ENCODE measurements at regions not wholly inside any gene's neighbourhood (a gene's known extent, or its start where the extent isn't known, plus 50 kb on each side); places are given as distances from the start of the nearest gene placed in this dataset.

DNA sequence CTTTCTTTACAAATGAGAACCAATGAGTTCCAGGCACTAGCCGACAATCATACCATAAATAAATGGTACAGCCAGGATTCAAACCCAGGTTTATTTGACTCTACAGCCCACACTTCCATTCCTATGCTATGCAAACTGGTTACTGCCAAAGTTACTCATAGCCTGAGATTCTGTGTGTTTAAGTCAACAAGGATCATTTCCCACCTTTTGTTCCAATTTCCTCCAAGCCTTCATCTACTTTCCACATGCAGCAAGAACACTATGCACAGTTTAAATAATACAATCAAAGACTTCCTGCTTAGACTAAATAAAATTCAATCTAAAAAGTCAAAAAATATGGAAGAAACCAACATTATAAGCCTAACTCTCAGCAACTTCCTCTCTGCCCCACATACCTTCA, 59.2 kb upstream of the KLF12 start:
- TF ChIP-seq, protein P1, sequence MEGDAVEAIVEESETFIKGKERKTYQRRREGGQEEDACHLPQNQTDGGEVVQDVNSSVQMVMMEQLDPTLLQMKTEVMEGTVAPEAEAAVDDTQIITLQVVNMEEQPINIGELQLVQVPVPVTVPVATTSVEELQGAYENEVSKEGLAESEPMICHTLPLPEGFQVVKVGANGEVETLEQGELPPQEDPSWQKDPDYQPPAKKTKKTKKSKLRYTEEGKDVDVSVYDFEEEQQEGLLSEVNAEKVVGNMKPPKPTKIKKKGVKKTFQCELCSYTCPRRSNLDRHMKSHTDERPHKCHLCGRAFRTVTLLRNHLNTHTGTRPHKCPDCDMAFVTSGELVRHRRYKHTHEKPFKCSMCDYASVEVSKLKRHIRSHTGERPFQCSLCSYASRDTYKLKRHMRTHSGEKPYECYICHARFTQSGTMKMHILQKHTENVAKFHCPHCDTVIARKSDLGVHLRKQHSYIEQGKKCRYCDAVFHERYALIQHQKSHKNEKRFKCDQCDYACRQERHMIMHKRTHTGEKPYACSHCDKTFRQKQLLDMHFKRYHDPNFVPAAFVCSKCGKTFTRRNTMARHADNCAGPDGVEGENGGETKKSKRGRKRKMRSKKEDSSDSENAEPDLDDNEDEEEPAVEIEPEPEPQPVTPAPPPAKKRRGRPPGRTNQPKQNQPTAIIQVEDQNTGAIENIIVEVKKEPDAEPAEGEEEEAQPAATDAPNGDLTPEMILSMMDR (IDR thresholded peaks at IDR 0.05): no peak
- no peak for TF ChIP-seq POLR2A (IDR thresholded peaks at IDR 0.05)
